H1 (cell line): ENCODE measurements at regions not wholly inside any gene's neighbourhood (a gene's known extent, or its start where the extent isn't known, plus 50 kb on each side); places are given as distances from the start of the nearest gene placed in this dataset.

ENCODE experiments used
- CTCF ChIA-PET: fragments of 300-600 bp; sonication (Branson Sonifier 250); formaldehyde crosslinking; loops from one replicate; lab custom pipeline; 2021; ENCODE audit not compliant: partially characterized antibody; lab: Charles Lee
- POLR2A ChIA-PET: fragments of 300-600 bp; sonication (Branson Sonifier 250); formaldehyde crosslinking; loops from one replicate; lab custom pipeline; 2021; ENCODE audit warnings: inconsistent platforms; ENCODE audit not compliant: partially characterized antibody; lab: Charles Lee
- DNase-seq, 2 experiments: peaks; one replicate each; pipeline versions ENCODE4 v3.0.0 to v3.0.0-alpha.2; 2010 to 2022; ENCODE audit warnings: low spot score in 2 of 2, low read depth in 1 of 2, mixed read lengths in 1 of 2
- FAIRE-seq: peaks from 2 replicates; lab custom pipeline; 2011; peaks lifted over from hg19 to GRCh38; lab: Jason Lieb, UNC
- H2AFZ ChIP-seq: 2 replicates; pipeline ENCODE4 v1.8.1; 2012; ENCODE audit warnings: low read length, inconsistent platforms
- H2AK5ac ChIP-seq: 2 replicates; pipeline ENCODE4 v1.6.1; 2013; ENCODE audit warnings: low read depth, low read length
- H2BK120ac ChIP-seq: replicated peaks from 2 replicates; pipeline ENCODE3; 2013; ENCODE audit warnings: low read depth, low read length, inconsistent platforms
- H2BK12ac ChIP-seq: 2 replicates; pipeline ENCODE4 v1.6.1; 2013; ENCODE audit warnings: low read depth, low read length
- H2BK15ac ChIP-seq: 2 replicates; pipeline ENCODE4 v1.6.1; 2013; ENCODE audit warnings: low read length
- H2BK20ac ChIP-seq: 2 replicates; pipeline ENCODE4 v1.6.1; 2013; ENCODE audit warnings: low read length
- H2BK5ac ChIP-seq: 2 replicates; pipeline ENCODE4 v1.6.1; 2013; ENCODE audit warnings: low read depth, low read length
- H3K14ac ChIP-seq: 2 replicates; pipeline ENCODE4 v1.6.1; 2013; ENCODE audit warnings: inconsistent platforms; ENCODE audit not compliant: insufficient read length
- H3K18ac ChIP-seq: 2 replicates; pipeline ENCODE4 v1.6.1; 2013; ENCODE audit warnings: low read length; ENCODE audit errors: extremely low read depth
- H3K23ac ChIP-seq: 2 replicates; pipeline ENCODE4 v1.6.1; 2013; ENCODE audit warnings: inconsistent platforms; ENCODE audit not compliant: insufficient read length
- H3K23me2 ChIP-seq: 2 replicates; pipeline ENCODE4 v1.6.1; 2013; ENCODE audit warnings: low read depth, low read length
- H3K27ac ChIP-seq: 2 replicates; pipeline ENCODE4 v1.6.1; 2011; ENCODE audit warnings: low read depth, low read length, inconsistent platforms
- H3K27me3 ChIP-seq, 4 experiments: replicated peaks in 1 of 4; 1 replicate in 1 of 4; 2 replicates in 3 of 4; pipeline versions ENCODE4 v1.6.1 to v1.8.1; 2011 to 2013; ENCODE audit warnings: low read length in 3 of 4, mild to moderate bottlenecking in 3 of 4, inconsistent platforms in 2 of 4, mixed read lengths in 2 of 4, moderate library complexity in 1 of 4; ENCODE audit not compliant: control insufficient read depth in 3 of 4, insufficient read depth in 3 of 4; ENCODE audit errors: extremely low read depth in 1 of 4
- H3K36me3 ChIP-seq, 4 experiments: 2 replicates each; pipeline versions ENCODE4 v1.6.1 to v1.8.1; 2011 to 2013; ENCODE audit warnings: mild to moderate bottlenecking in 4 of 4, low read length in 3 of 4, moderate library complexity in 2 of 4, control low read depth in 1 of 4, inconsistent platforms in 1 of 4; ENCODE audit not compliant: insufficient read depth in 4 of 4, control insufficient read depth in 2 of 4
- H3K4ac ChIP-seq: replicated peaks from 2 replicates; pipeline ENCODE3; 2013; ENCODE audit warnings: low read length, low read depth, mixed read lengths, inconsistent platforms; ENCODE audit not compliant: insufficient read length
- H3K4me1 ChIP-seq, 4 experiments: replicated peaks in 1 of 4; 1 replicate in 1 of 4; 2 replicates in 3 of 4; pipeline versions ENCODE4 v1.6.1 to v1.8.1; 2011 to 2013; ENCODE audit warnings: low read length in 3 of 4, inconsistent platforms in 2 of 4, mixed read lengths in 1 of 4; ENCODE audit not compliant: insufficient read depth in 4 of 4, control insufficient read depth in 3 of 4
- H3K4me2 ChIP-seq, 2 experiments: 2 replicates each; pipeline versions ENCODE4 v1.6.1 to v1.8.1; 2011 to 2013; ENCODE audit warnings: low read depth in 2 of 2, low read length in 2 of 2, control low read depth in 1 of 2, inconsistent platforms in 1 of 2, mild to moderate bottlenecking in 1 of 2; ENCODE audit not compliant: insufficient read depth in 1 of 2
- H3K4me3 ChIP-seq, 4 experiments: fragments of 200-600, 300-600 bp in 1 of 4; sonication (generic), shearing (Covaris generic), sonication (Bioruptor Twin) in 1 of 4; 2 replicates each; pipeline versions ENCODE4 v1.5.1 to v1.8.1; 2011 to 2016; ENCODE audit warnings: low read length in 4 of 4, low read depth in 3 of 4, control low read depth in 2 of 4, inconsistent platforms in 2 of 4, mild to moderate bottlenecking in 2 of 4, mixed read lengths in 1 of 4, moderate library complexity in 1 of 4; ENCODE audit not compliant: insufficient read depth in 2 of 4; ENCODE audit errors: extremely low read depth in 1 of 4
- H3K56ac ChIP-seq: replicated peaks from 2 replicates; pipeline ENCODE3; 2013; ENCODE audit warnings: low read depth, mild to moderate bottlenecking, mixed read lengths, low read length, inconsistent platforms; ENCODE audit not compliant: insufficient read length
- H3K79me1 ChIP-seq: 2 replicates; pipeline ENCODE4 v1.6.1; 2013; ENCODE audit warnings: low read depth, low read length, control low read depth
- H3K79me2 ChIP-seq, 2 experiments: 2 replicates each; pipeline versions ENCODE4 v1.6.1 to v1.8.1; 2012 to 2013; ENCODE audit warnings: low read length in 2 of 2, mild to moderate bottlenecking in 2 of 2, inconsistent platforms in 1 of 2; ENCODE audit not compliant: insufficient read depth in 2 of 2, control insufficient read depth in 1 of 2
- H3K9ac ChIP-seq, 4 experiments: replicated peaks in 1 of 4; 1 replicate in 1 of 4; 2 replicates in 3 of 4; pipeline versions ENCODE4 v1.6.1 to v1.8.1; 2011 to 2013; ENCODE audit warnings: low read depth in 3 of 4, low read length in 3 of 4, control low read depth in 2 of 4, mild to moderate bottlenecking in 2 of 4, moderate library complexity in 2 of 4, inconsistent platforms in 1 of 4; ENCODE audit errors: extremely low read depth in 1 of 4
- H3K9me3 ChIP-seq, 2 experiments: 2 replicates each; pipeline versions ENCODE4 v1.6.1 to v1.8.1; 2012 to 2013; ENCODE audit warnings: mild to moderate bottlenecking in 2 of 2, moderate library complexity in 2 of 2, control low read depth in 1 of 2, inconsistent platforms in 1 of 2, low read depth in 1 of 2, low read length in 1 of 2, mixed read lengths in 1 of 2; ENCODE audit not compliant: insufficient read depth in 2 of 2
- H4K20me1 ChIP-seq, 2 experiments: replicated peaks in 1 of 2; 2 replicates each; pipeline versions ENCODE3 to v1.8.1; 2011 to 2013; ENCODE audit warnings: inconsistent platforms in 2 of 2, low read length in 2 of 2, mild to moderate bottlenecking in 1 of 2; ENCODE audit not compliant: insufficient read depth in 2 of 2, control insufficient read depth in 1 of 2
- H4K5ac ChIP-seq: 2 replicates; pipeline ENCODE4 v1.6.1; 2013; ENCODE audit warnings: low read length, low read depth, mixed read lengths, inconsistent platforms; ENCODE audit not compliant: insufficient read length
- H4K8ac ChIP-seq: 2 replicates; pipeline ENCODE4 v1.8.0; 2013; ENCODE audit warnings: mild to moderate bottlenecking, moderate library complexity, low read length, inconsistent platforms; ENCODE audit not compliant: insufficient read depth; ENCODE audit errors: extremely low read depth
- H4K91ac ChIP-seq: replicated peaks from 2 replicates; pipeline ENCODE3; 2013; ENCODE audit warnings: low read length, mixed read lengths, inconsistent platforms; ENCODE audit not compliant: insufficient read length
- SIX5 ChIP-seq: IDR thresholded peaks from 2 replicates; pipeline ENCODE4 v1.6.1; 2011; ENCODE audit warnings: mild to moderate bottlenecking, low read depth, low read length
- TAF1 ChIP-seq: IDR thresholded peaks from 2 replicates; pipeline ENCODE4 v1.6.1; 2011; ENCODE audit warnings: mild to moderate bottlenecking, low read depth, low read length
- TBP ChIP-seq: IDR thresholded peaks from 2 replicates; pipeline ENCODE4 v1.6.1; 2011; ENCODE audit warnings: low read depth, low read length, improper control_type of control experiment
- WGBS, 2 experiments: shearing (Covaris generic) in 1 of 2; methylation state at CpG; one replicate each; pipeline versions ENCODE4 v1.1.6 to v1.1.7; 2013 to 2015; ENCODE audit warnings: low lambda C conversion rate in 2 of 2, mixed read lengths in 2 of 2, inconsistent platforms in 1 of 2, low coverage in 1 of 2, missing lambda C conversion rate in 1 of 2; ENCODE audit not compliant: insufficient replicate concordance in 2 of 2, insufficient coverage in 1 of 2, insufficient read length in 1 of 2; ENCODE audit errors: extremely low coverage in 1 of 2, missing lambda C conversion rate in 1 of 2; 5-methylcytosine and 5-hydroxymethylcytosine counted together

- CTCF ChIA-PET, result interaction anchor here (2.5 kb wide), 1 partner anchor 9 kb away, joined by 14 read pairs; no protein-coding TSS in a partner anchor
Observed at GRCh38 chr17:34071886-34072420, 183.1 kb upstream of the CCL2 start.

More at GRCh38 chr17:34071886-34072420, 183.1 kb upstream of the CCL2 start:
- Histone ChIP-seq H2BK12ac (no peak overlapping the region), H4K20me1 (peaks cover 0 to 3% of the 10 kb centered on the region in 2 experiments), H4K5ac (no peak overlapping the region), H2BK20ac (no peak overlapping the region), H4K8ac (no peak overlapping the region), H2AK5ac (no peak overlapping the region), H3K56ac (no peak overlapping the region), H3K23ac (no peak overlapping the region), H2BK15ac (no peak overlapping the region), H3K36me3 (no peaks in the 10 kb centered on the region), H3K27me3 (no peaks in the 10 kb centered on the region), H3K18ac (no peak overlapping the region), H3K9ac (no peak overlapping the region), H3K4me1 (peaks cover 0 to 4% (median 1%) of the 10 kb centered on the region in 4 experiments; a peak in 1 of 7 replicates), H2BK120ac (no peak overlapping the region), H3K23me2 (no peaks in the 10 kb centered on the region), H3K4me2 (no peak overlapping the region), H3K9me3 (no peaks in the 10 kb centered on the region; a peak in 1 of 4 replicates), H3K4me3 (no peak overlapping the region), H3K4ac (no peak overlapping the region), H3K14ac (no peak overlapping the region), H2BK5ac (0 out of 2 replicates have a peak overlapping the region, but pooled peaks have one; percentile 8), H2AFZ (no peak overlapping the region), H4K91ac (no peak overlapping the region), H3K79me2 (no peaks in the 10 kb centered on the region), H3K27ac (no peak overlapping the region), H3K79me1 (no peaks in the 10 kb centered on the region)
- TF ChIP-seq TAF1, result no peak
- TF ChIP-seq SIX5, result no peak
- TF ChIP-seq TBP, result no peak
- 88% methylated on average over 11 of the region's 11 CpGs; no CpG with 5 or more reads in 1 of the 2 experiments for WGBS, 2 experiments
- DNase-seq, result no peak
- POLR2A ChIA-PET, result no interaction called here
- FAIRE-seq, result no peak
